KBM-7 (cell line): ENCODE measurements at regions not wholly inside any gene's neighbourhood (a gene's known extent, or its start where the extent isn't known, plus 50 kb on each side); places are given as distances from the start of the nearest gene placed in this dataset.
"Not testable (repeated sequence)": the region's sequence is repeated elsewhere in the genome, so short reads cannot be mapped to it uniquely, and the experiment has no call there.

Experiments
- DNase-seq: peaks from one replicate; pipeline ENCODE4 v3.0.0-alpha.2; 2015
- in situ Hi-C: fragments of 300-500 bp; cut with MboI; formaldehyde crosslinking; loops from 2 replicates; pipeline ENCODE4 v1.14.3; 2020; ENCODE audit warnings: low sequenced_read_pairs, low pct_unique_long_range_greater_than_20kb, mixed read lengths

DNA sequence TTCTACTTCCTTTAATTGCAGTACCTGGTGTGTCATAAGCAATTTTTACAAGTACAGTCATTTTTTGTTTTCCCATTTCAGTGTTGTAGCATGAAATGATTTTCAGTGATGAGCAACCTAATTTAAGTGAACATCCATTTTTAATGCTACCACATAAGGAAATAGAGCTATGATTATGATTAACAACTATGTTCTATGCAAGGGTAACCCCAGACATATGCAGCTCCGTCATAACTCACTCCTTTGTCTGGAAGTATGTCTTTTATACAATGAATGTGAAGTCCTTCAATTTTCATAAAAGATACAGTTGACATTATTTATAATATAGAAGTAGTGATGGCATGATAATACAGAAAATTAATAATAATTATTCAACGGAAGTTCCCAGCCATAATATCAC is 783.3 kb upstream of the CDH18 start:
- in situ Hi-C loops, DNase-seq: not testable (repeated sequence)

DNA sequence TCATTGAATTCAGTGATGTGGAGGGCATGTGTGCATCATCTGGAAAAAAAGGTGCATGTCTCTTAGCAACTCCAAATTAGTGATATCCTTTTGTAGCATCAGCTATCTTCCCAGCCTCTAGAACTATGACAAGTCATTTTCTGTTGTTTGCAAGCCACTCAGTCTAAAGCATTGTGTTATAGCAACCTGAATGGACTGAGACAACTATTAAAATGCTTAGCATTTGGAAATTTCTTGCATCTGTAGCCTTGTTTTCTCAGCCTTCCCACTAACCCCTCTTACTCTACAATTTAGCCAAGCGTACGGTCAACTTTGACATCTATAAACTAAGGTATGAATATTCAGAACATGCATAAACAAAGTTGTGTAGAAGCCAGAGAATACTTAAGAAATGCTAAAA is 777.1 kb upstream of the CDH18 start:
- in situ Hi-C loops, DNase-seq: not testable (repeated sequence)

DNA sequence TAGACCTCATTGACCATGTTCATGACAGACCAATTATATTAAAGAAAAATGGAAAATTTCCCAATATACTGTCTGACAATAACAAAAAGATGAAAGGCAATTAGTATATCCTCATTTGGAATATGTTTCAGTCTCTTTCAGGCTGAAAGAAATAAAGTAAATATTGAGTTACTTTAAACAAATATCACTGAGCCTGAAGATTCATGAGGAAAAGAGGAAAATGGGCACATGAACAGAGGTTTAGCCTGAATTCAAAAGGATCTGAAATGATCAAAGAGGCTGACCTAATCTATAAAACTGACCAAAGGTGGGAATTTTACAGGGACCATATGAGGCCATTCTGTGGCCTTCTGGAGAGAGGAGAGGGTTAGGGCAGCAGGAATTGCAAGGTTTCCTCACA is 771.5 kb upstream of the CDH18 start:
- DNase-seq, in situ Hi-C loops: not testable (repeated sequence)

DNA sequence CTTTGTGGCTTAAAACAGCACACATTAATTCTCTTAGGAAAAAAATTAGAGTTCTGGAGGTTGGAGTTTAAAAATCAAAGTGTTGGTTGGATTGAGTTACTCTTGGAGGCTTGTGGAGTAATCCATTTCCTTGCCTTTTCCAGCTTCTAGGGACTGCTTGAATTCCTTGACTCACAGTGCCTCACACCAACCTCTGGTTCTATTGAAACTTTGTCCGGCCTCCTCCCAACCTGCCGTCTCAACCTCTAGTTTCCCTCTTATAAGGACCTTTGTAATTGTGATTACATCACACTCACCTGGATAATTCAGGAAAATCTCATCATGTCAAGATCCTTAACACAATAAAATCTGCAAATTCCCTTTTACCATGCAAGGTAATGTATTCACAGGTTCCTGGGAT is 764.2 kb upstream of the CDH18 start:
- in situ Hi-C loops: not testable (repeated sequence)

DNA sequence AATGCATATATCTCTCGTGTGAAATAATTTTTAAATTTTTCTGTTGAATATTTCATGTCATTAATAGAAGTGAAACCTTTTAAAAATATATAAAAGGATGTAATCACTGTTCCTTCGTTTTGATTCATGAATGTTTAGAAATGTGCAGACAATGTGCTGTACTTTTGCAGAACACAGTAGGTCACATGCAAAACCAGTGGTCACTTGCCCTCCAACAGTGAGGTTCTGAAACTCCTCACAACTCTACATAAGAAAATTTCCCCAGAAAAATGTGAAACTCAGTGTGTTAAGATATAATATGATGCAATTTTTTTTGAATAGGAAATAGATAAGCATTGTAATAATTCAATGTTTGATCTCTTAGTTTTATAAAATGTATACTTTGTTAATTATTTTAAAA is 747.7 kb upstream of the CDH18 start:
- in situ Hi-C loops: not testable (repeated sequence)

More for the DNA sequence above, 764.2 kb upstream of the CDH18 start:
- not testable (repeated sequence) for DNase-seq

DNA sequence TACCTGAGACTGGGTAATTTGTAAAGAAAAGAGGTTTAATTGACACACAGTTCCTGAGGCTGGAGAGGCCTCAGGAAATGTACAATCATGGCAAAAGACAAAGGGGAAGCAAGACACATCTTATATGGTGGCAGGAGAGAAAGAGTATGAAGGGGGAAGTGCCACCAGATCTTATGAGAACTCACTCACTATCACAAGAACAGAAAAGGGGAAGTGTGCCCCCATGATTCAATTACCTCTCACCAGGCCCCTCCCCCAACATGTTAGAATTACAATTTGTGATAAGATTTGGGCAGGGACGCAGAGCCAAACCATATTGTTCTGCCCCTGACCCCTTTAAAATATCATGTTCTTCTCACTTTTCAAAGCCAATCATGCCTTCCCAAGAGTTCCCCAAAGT is 744.2 kb upstream of the CDH18 start:
- in situ Hi-C loops: not testable (repeated sequence)
- DNase-seq: peak; percentile 65

More for the DNA sequence above, 747.7 kb upstream of the CDH18 start:
- DNase-seq: not testable (repeated sequence)

DNA sequence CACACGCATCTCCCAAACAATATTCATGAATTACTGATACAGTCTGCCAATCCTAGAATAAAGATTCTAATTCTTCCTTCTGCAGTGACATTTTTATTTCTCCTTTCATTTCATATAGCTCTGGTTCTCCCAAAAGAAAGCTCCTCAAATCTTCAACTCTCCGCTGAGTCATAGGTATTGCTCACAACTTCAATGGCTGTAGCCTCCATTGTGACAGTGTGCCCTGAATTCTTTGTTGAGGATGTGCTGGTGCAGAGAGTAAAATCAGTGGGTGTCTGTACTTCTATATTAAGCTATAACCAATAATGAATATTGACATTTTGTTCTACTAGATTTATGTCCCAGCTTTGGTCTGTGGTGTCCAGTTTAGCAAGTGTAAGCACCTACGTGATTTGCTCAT is 733.3 kb upstream of the CDH18 start:
- DNase-seq, in situ Hi-C loops: not testable (repeated sequence)

DNA sequence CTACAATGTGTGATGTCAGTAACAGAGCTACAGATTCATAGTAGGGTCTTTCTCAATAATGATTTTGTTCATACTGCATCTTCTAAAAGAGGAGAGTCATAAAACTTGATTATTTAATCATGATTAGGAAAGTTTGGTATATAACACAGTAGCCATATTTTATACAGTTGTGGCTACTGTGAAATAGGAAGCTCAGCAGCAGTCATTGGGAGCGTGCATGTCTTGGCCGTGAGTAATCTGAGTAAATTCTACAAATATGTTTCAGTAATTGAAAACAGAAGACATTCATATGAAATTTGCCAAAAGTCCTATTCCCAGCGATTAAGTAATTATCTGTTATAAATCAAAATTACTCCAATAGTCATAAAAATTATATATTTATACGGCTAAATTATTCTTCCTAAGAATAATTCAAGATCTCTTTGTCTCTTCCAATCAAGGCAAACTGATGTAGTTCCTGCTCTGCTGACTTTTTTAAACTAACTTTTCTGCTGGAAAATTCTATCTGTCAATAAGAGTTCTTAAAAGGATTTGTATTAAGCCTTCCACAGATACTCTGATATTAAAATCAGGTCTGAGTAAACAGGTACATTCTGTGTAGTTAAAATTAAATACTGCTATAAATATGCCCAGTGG is 723.6 kb upstream of the CDH18 start:
- in situ Hi-C loops, DNase-seq: not testable (repeated sequence)

DNA sequence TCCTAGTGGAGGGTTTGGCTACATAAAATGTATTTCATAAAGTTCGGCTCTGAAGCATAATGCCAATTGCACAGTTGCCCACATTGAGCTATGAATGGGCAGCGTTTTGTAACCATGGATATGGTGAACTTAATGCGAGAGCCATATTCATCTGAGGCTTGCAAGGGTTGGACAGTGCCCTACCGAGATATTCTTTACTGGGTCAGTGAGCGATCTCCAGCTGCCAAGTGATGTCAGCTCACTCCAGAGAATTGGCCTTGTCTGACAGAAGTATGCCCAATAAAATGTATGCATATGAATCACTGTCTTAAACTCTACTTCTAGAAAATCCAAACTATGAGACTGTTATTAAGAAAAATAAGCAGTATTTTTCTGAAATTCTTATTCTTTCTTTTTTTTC is 719.6 kb upstream of the CDH18 start:
- in situ Hi-C loops, DNase-seq: not testable (repeated sequence)

DNA sequence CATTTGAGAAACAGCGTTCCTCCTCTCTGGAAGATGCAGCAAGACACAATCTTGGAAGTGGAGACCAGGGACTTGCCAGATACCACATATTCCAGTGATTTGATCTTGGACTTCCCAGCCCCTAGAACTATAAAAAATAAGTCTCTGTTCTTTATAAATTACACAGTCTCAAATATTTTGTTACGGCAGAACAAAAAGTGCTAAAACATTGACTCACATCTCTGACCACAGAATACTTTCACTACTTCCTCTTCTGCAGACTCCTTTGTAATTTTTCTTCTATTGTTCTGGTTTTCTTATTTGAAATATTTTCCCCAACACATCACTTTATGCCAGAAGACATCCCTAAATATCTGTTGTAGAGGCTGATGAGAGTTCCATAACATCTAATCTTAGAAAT is 706.1 kb upstream of the CDH18 start:
- DNase-seq: peak; percentile 8
- in situ Hi-C loops: no loop called here

DNA sequence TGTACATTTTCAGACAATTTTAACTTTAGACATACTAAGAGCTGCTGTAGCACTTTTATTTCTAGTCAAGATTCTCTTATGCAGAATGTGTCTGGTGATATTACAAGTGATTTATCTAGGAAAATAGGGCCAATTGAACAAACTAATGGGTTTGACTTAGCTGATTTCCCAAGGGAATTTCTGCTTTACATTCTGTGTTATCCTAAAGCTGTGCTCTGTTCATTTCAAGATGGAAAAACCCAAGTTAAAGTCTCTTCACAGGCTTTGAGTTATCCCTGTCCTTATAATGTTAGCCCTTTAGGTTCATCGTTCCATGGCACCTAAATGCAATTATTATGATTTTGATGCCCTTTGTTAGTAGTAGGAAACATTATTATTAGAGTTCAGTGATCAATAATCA is 704.9 kb upstream of the CDH18 start:
- DNase-seq: no peak
- in situ Hi-C loops: no loop called here

DNA sequence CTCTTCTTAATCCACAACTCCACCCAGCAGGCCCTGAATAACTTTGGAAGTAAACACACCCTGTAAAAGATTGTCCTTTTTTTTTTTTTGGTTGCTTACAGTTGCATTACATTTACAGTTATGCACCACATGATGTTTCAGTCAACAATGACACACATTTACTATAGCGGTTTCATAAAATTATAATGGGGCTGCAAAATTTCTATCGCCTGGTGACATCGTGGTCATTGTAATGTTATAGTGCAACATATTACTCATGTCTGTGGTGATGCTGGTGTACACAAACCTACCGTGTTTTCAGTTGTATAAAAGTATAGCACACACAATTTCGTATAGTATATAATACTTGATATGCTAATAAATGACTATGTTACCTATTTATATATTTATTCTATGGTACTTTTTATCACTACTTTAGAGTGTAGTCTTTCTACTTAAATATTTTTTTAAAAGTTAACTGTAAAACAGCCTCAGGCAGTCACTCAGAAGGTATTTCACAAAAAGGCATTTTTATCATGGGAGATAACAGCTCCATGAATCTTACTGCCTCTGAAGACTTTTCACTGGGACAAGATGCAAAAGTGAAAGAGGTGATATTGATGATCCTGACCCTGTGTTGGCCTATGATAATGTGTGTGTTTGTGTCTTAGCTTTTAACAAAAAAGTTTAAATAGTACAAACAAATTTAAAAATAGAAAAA is 695.4 kb upstream of the CDH18 start:
- no peak for DNase-seq
- in situ Hi-C loops: no loop called here

DNA sequence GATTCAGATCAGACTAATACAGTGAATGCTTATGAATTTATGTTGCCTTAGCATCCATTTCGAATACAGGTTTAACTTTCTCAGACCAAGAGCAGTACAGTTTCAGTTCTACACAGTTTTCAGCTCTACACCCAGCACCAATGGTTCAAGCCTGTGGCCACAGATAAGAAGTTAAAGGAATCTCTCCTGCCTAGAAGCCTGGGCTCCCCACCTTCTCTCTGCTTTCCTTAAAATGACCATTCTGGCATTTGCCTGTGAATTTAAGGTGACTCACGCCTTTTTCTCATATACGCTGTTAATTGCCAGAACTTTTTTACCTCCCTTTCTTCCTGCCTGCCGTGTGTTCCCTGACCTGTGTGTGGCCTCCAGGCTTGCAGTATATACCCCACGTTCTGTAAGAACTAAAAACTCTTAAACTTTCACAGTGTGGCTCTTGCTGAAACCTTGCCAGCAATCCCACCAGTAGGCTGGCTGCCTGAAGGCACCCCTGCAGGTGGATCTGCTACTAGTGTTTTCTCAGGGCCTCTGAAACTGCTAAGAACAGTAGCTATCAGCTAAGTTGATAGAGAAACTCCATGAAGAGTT is 692.8 kb upstream of the CDH18 start:
- no peak for DNase-seq
- in situ Hi-C loops: no loop called here

DNA sequence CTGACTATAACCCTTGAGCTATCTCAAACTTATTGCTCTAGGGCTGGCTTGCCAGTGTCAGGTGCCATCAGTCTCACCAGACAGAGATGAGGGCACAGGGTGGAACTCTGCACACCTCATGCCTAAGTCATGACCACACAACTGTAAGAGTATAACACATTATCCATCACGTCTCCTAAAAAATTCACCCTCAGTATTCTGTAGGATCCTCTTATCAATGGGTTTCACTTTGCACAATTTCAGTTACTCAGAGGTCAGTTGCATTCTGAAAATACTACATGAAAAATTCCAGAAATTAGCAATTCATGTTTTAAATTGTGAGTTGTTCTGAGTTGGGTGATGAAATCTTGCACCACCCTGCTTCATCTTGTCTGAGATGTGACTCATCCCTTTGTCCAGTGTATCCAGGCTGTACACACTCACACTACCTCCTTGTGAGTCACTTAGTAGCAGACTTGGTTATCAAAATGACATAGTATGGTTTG is 690.9 kb upstream of the CDH18 start:
- in situ Hi-C loops: no loop called here

DNA sequence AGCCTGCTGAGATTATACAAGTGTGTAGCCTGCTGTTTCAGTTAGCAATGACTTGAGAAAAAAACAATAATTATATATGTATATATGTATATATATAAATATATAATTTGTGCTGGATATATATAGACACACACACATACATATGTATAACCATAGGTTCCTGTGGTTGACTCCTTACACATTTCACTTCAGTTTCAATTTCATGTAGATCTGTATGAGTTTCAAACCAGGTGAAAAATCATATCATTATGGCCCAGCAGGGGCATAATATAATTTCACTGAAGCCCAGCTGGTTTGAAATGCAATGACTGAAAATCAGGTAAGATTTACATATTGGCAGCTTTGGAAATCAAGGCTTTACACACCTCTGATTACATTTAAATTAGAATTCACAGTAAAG is 690.4 kb upstream of the CDH18 start:
- in situ Hi-C loops: no loop called here
- no peak for DNase-seq

More for the DNA sequence above, 690.9 kb upstream of the CDH18 start:
- DNase-seq: no peak

DNA sequence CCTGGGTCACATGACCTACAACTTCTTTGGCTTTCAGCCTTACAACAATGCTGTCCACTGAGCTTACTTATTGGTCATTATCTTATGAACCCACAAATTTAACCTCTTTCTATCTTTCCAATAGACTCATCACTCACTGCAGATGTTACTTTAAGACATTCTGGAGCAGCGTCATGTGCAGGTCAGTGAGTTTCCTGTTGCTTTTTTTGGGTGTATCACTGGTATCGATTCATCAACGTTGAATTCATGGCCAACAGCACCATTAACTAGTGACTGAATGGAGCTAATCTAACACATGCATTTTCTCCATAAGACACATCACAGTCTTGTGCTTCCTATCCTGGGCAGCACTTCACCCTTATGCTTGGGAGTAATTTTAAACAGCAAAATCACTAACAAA is 672.6 kb upstream of the CDH18 start:
- in situ Hi-C loops: no loop called here

DNA sequence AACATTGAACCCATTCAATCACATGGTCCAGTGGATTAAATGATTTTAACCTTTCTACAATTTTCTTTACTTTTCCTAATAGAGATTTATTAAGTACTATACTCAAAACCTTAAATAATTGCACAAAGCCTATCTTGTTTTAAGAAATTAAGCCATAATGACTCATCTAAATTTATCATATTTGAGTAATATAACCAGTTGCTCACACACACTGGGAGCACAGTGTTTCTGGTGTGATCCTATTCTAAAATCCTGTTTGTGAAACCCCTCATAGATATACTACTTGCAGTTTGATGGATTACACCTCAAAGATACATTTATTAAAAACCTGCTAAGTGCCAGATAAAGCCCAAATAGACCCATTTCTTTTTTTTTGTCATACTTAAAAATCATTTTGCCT is 668.3 kb upstream of the CDH18 start:
- in situ Hi-C loops: no loop called here
- DNase-seq: no peak

More for the DNA sequence above, 672.6 kb upstream of the CDH18 start:
- DNase-seq: no peak

DNA sequence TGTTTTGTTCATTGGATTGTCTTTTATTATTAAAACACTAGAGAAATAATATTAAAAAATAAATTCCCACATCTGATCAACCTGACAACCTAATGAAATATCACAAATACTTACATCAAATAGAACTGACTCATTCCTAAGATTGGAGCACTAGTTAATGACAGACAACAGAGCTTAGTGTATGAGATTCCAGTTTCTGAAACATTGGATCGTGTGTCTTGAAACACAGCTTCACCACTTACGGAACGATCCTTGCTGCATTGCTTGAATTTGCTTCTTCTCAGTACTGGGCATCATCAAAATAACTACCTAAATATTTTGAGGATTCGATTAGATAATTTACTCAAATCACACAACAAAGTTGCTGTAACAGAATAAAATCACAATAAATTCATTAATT is 667.2 kb upstream of the CDH18 start:
- in situ Hi-C loops: no loop called here
- no peak for DNase-seq

DNA sequence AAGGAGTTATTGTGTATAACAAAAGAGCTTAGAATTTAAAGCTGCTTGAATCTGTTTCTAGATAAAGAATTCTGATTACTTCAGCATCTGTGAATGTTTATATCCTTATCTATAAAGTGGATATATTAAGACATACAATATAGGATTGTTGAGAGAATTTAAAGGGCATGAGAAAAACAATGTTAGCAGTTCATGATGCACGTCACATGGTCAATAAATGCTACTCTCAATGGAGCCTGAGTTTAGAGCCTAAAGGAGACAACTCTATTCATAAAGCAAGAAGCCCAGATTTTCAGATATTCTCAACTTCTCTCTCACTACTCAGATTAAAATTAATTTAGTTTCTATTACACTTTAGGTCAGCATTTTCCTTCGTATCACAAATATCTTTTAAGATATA is 666.7 kb upstream of the CDH18 start:
- DNase-seq: no peak
- in situ Hi-C loops: no loop called here

DNA sequence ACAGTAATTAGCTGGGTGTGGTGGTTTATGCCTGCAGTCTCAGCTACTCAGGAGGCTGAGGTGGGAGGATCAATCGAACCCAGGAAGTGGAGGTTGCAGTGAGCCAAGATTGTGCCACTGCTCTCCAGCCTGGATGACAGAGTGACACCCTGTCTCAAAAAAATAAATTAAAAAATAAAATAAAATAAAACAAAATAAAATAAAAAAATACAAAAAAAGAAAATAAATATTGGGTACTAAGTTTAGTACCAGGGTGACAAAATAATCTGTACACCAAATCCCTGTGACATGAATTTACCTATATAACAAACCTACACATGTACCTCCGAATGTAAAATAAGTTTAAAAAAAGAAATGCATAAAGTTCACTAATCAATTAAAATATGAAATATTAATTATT is 666.0 kb upstream of the CDH18 start:
- in situ Hi-C loops: no loop called here
- DNase-seq: no peak
